ENCODE measurements at regions not wholly inside any gene's neighbourhood (a gene's known extent, or its start where the extent isn't known, plus 50 kb on each side); places are given as distances from the start of the nearest gene placed in this dataset.

- no peak overlapping the region for H3K27ac Mint-ChIP-seq
- peaks cover 0 to 13% (median 5%) of the 10 kb centered on the region in 5 donors for H3K27me3 Mint-ChIP-seq
- no peak overlapping the region for H3K27ac ChIP-seq (ENCODE audit: low read depth, low read length)
- no peaks in the 10 kb centered on the region for H3K27me3 ChIP-seq (ENCODE audit: control insufficient read depth in 2 of 2, insufficient read depth in 2 of 2, low read length in 2 of 2)
- H3K36me3 ChIP-seq (ENCODE audit: control insufficient read depth in 2 of 3, insufficient read depth in 3 of 3, low read length in 3 of 3): no peaks in the 10 kb centered on the region
- H3K4me1 ChIP-seq (ENCODE audit: control insufficient read depth in 2 of 2, insufficient read depth in 2 of 2, low read length in 2 of 2): no peaks in the 10 kb centered on the region
- ATAC-seq: peak; percentile 46
- no peaks in the 10 kb centered on the region for H3K9me3 ChIP-seq (ENCODE audit: control insufficient read depth in 2 of 3, low read length in 3 of 3)
- intact Hi-C loops (cut with micrococcal nuclease): no loop called here
- no peak for DNase-seq
- H3K4me1 Mint-ChIP-seq: peaks cover 0 to 9% (median 0%) of the 10 kb centered on the region in 7 donors
- ChIA-PET POLR2A (no interaction called here), CTCF (interaction anchor here (0.6 kb wide), 1 partner anchor 170 kb away, joined by 3 read pairs; no protein-coding TSS in a partner anchor)
- H3K9me3 Mint-ChIP-seq: no peaks in the 10 kb centered on the region
- no peak overlapping the region for H3K4me3 Mint-ChIP-seq
- H3K4me3 ChIP-seq (ENCODE audit: low read length): no peak overlapping the region
- H3K36me3 Mint-ChIP-seq: no peaks in the 10 kb centered on the region
Measured at GRCh38 chr5:173741729-173742431, 125.4 kb upstream of the BOD1 start.

- Mint-ChIP-seq H3K36me3 (no peaks in the 10 kb centered on the region), H3K9me3 (no peaks in the 10 kb centered on the region), H3K27me3 (peaks cover 0 to 13% (median 5%) of the 10 kb centered on the region in 5 donors), H3K4me1 (peaks cover 0 to 9% (median 0%) of the 10 kb centered on the region in 7 donors), H3K4me3 (no peak overlapping the region), H3K27ac (no peak overlapping the region)
- H3K36me3 ChIP-seq (ENCODE audit: control insufficient read depth in 2 of 3, insufficient read depth in 3 of 3, low read length in 3 of 3): no peaks in the 10 kb centered on the region
- no peak overlapping the region for H3K27ac ChIP-seq (ENCODE audit: low read depth, low read length)
- CTCF ChIA-PET: interaction anchor here (0.6 kb wide), 1 partner anchor 169 kb away, joined by 3 read pairs; no protein-coding TSS in a partner anchor
- H3K4me3 ChIP-seq (ENCODE audit: low read length): no peak overlapping the region
- ATAC-seq (peak; percentile 68), DNase-seq (no peak)
- intact Hi-C loops (cut with micrococcal nuclease): no loop called here
- H3K9me3 ChIP-seq (ENCODE audit: control insufficient read depth in 2 of 3, low read length in 3 of 3): no peaks in the 10 kb centered on the region
- POLR2A ChIA-PET: no interaction called here
- no peaks in the 10 kb centered on the region for H3K4me1 ChIP-seq (ENCODE audit: control insufficient read depth in 2 of 2, insufficient read depth in 2 of 2, low read length in 2 of 2)
- H3K27me3 ChIP-seq (ENCODE audit: control insufficient read depth in 2 of 2, insufficient read depth in 2 of 2, low read length in 2 of 2): no peaks in the 10 kb centered on the region
Measured at GRCh38 chr5:173742432-173742816, 126.0 kb upstream of the BOD1 start.

GRCh38 chr5:173743641-173744343, 127.3 kb upstream of the BOD1 start:
- peaks cover 0 to 13% (median 5%) of the 10 kb centered on the region in 5 donors for H3K27me3 Mint-ChIP-seq
- H3K4me1 ChIP-seq (ENCODE audit: control insufficient read depth in 2 of 2, insufficient read depth in 2 of 2, low read length in 2 of 2): no peaks in the 10 kb centered on the region
- H3K36me3 Mint-ChIP-seq: no peaks in the 10 kb centered on the region
- H3K9me3 Mint-ChIP-seq: no peaks in the 10 kb centered on the region
- ATAC-seq (no peak), DNase-seq (no peak)
- ChIA-PET CTCF (no interaction called here), POLR2A (no interaction called here)
- H3K4me3 Mint-ChIP-seq: no peak overlapping the region
- no peak overlapping the region for H3K27ac ChIP-seq (ENCODE audit: low read depth, low read length)
- H3K27me3 ChIP-seq (ENCODE audit: control insufficient read depth in 2 of 2, insufficient read depth in 2 of 2, low read length in 2 of 2): no peaks in the 10 kb centered on the region
- H3K27ac Mint-ChIP-seq: no peak overlapping the region
- H3K36me3 ChIP-seq (ENCODE audit: control insufficient read depth in 2 of 3, insufficient read depth in 3 of 3, low read length in 3 of 3): no peaks in the 10 kb centered on the region
- H3K4me1 Mint-ChIP-seq: peaks cover 0 to 9% (median 0%) of the 10 kb centered on the region in 7 donors
- no peaks in the 10 kb centered on the region for H3K9me3 ChIP-seq (ENCODE audit: control insufficient read depth in 2 of 3, low read length in 3 of 3)
- intact Hi-C loops (cut with micrococcal nuclease): no loop called here
- no peak overlapping the region for H3K4me3 ChIP-seq (ENCODE audit: low read length)

DNA sequence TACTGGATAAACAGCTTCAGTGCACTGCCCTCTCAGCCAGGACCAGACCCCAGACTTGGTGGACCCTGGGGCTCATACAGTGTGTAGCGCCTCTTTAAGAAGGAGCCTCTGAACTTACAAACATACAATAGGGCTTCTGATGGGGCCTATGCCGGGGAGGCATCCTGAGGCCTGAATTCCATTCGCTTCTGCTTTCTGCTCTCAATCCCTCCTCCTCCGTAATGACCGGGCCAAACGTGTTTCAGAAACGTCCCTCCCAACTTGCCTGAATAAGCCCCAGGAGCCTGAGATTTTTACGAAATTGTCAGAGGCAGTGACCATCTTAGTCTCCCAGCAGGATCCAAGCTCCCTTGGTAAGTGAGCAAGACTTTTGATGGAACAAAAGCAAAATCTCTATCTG, 128.1 kb upstream of the BOD1 start:
- H3K4me3 Mint-ChIP-seq: no peak overlapping the region

DNA sequence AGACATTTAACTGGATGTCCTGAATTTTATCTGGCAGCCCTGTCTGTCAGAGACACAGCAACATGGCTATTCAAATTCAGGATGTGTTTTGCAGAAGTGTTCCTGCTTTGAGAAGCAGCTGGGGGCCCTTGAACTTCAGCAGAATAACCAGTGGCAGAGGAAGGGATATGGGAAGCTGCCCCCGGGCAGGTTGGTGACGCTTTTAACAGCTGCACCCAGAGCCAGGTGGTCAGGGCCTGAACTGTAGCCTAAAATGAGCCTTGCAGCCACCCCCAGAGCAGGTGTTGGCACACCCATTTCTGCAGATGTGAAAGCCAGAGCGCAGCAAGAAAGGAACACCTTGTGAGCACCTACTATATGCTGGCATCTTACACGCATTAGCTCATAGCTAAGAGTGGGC, 128.7 kb upstream of the BOD1 start:
- POLR2A ChIA-PET: no interaction called here

More for the DNA sequence above, 128.1 kb upstream of the BOD1 start:
- Histone ChIP-seq H3K27me3 (ENCODE audit: control insufficient read depth in 2 of 2, insufficient read depth in 2 of 2, low read length in 2 of 2) (no peaks in the 10 kb centered on the region), H3K27ac (ENCODE audit: low read depth, low read length) (no peak overlapping the region), H3K4me1 (ENCODE audit: control insufficient read depth in 2 of 2, insufficient read depth in 2 of 2, low read length in 2 of 2) (no peaks in the 10 kb centered on the region), H3K4me3 (ENCODE audit: low read length) (no peak overlapping the region), H3K9me3 (ENCODE audit: control insufficient read depth in 2 of 3, low read length in 3 of 3) (no peaks in the 10 kb centered on the region), H3K36me3 (ENCODE audit: control insufficient read depth in 2 of 3, insufficient read depth in 3 of 3, low read length in 3 of 3) (no peaks in the 10 kb centered on the region)
- no peaks in the 10 kb centered on the region for H3K36me3 Mint-ChIP-seq
- H3K27ac Mint-ChIP-seq: no peak overlapping the region
- ChIA-PET POLR2A (no interaction called here), CTCF (no interaction called here)
- peaks cover 0 to 11% (median 3%) of the 10 kb centered on the region in 5 donors for H3K27me3 Mint-ChIP-seq
- DNase-seq (no peak), ATAC-seq (no peak)
- intact Hi-C loops (cut with micrococcal nuclease): no loop called here
- no peaks in the 10 kb centered on the region for H3K9me3 Mint-ChIP-seq
- H3K4me1 Mint-ChIP-seq: peaks cover 0 to 9% (median 0%) of the 10 kb centered on the region in 7 donors

GRCh38 chr5:173745557-173745956, 129.1 kb upstream of the BOD1 start:
- DNase-seq (no peak), ATAC-seq (no peak)
- no peak overlapping the region for H3K27ac Mint-ChIP-seq
- peaks cover 0 to 8% (median 0%) of the 10 kb centered on the region in 5 donors for H3K27me3 Mint-ChIP-seq
- POLR2A ChIA-PET: no interaction called here
- Histone ChIP-seq H3K4me3 (ENCODE audit: low read length) (no peak overlapping the region), H3K27ac (ENCODE audit: low read depth, low read length) (no peak overlapping the region), H3K27me3 (ENCODE audit: control insufficient read depth in 2 of 2, insufficient read depth in 2 of 2, low read length in 2 of 2) (no peaks in the 10 kb centered on the region), H3K9me3 (ENCODE audit: control insufficient read depth in 2 of 3, low read length in 3 of 3) (no peaks in the 10 kb centered on the region), H3K4me1 (ENCODE audit: control insufficient read depth in 2 of 2, insufficient read depth in 2 of 2, low read length in 2 of 2) (no peaks in the 10 kb centered on the region), H3K36me3 (ENCODE audit: control insufficient read depth in 2 of 3, insufficient read depth in 3 of 3, low read length in 3 of 3) (no peaks in the 10 kb centered on the region)
- H3K36me3 Mint-ChIP-seq: no peaks in the 10 kb centered on the region
- H3K4me1 Mint-ChIP-seq: peaks cover 0 to 11% (median 0%) of the 10 kb centered on the region in 7 donors
- CTCF ChIA-PET: no interaction called here
- intact Hi-C loops (cut with micrococcal nuclease): no loop called here
- no peak overlapping the region for H3K4me3 Mint-ChIP-seq
- no peaks in the 10 kb centered on the region for H3K9me3 Mint-ChIP-seq

More for the DNA sequence above, 128.7 kb upstream of the BOD1 start:
- DNase-seq (no peak), ATAC-seq (peak; percentile 40)
- Histone ChIP-seq H3K27ac (ENCODE audit: low read depth, low read length) (no peak overlapping the region), H3K36me3 (ENCODE audit: control insufficient read depth in 2 of 3, insufficient read depth in 3 of 3, low read length in 3 of 3) (no peaks in the 10 kb centered on the region), H3K27me3 (ENCODE audit: control insufficient read depth in 2 of 2, insufficient read depth in 2 of 2, low read length in 2 of 2) (no peaks in the 10 kb centered on the region), H3K4me1 (ENCODE audit: control insufficient read depth in 2 of 2, insufficient read depth in 2 of 2, low read length in 2 of 2) (no peaks in the 10 kb centered on the region), H3K9me3 (ENCODE audit: control insufficient read depth in 2 of 3, low read length in 3 of 3) (no peaks in the 10 kb centered on the region), H3K4me3 (ENCODE audit: low read length) (no peak overlapping the region)
- H3K27ac Mint-ChIP-seq: no peak overlapping the region
- H3K36me3 Mint-ChIP-seq: no peaks in the 10 kb centered on the region
- no peaks in the 10 kb centered on the region for H3K9me3 Mint-ChIP-seq
- intact Hi-C loops (cut with micrococcal nuclease): no loop called here
- CTCF ChIA-PET: no interaction called here
- H3K27me3 Mint-ChIP-seq: peaks cover 0 to 8% (median 0%) of the 10 kb centered on the region in 5 donors
- peaks cover 0 to 9% (median 0%) of the 10 kb centered on the region in 7 donors for H3K4me1 Mint-ChIP-seq
- no peak overlapping the region for H3K4me3 Mint-ChIP-seq

Data from naive thymus-derived CD4-positive, alpha-beta T cell (primary cell).